ENCODE measurements at regions not wholly inside any gene's neighbourhood (a gene's known extent, or its start where the extent isn't known, plus 50 kb on each side); places are given as distances from the start of the nearest gene placed in this dataset.

- no peaks in the 10 kb centered on the region for H3K9me2 ChIP-seq (replicated peaks; ENCODE audit: control insufficient read depth, low read length)
- no peak overlapping the region for H3K27ac ChIP-seq (ENCODE audit: low read depth, low read length)
- H3K9me3 ChIP-seq (ENCODE audit: control insufficient read depth, insufficient read depth, low read length): no peaks in the 10 kb centered on the region
- H3K79me2 ChIP-seq (ENCODE audit: control insufficient read depth, low read length): no peaks in the 10 kb centered on the region
- H3F3A ChIP-seq (ENCODE audit: control insufficient read depth, insufficient read depth): no peaks in the 10 kb centered on the region
- H3K36me3 ChIP-seq (ENCODE audit: control insufficient read depth, low read length): no peaks in the 10 kb centered on the region
- H4K20me1 ChIP-seq (ENCODE audit: control insufficient read depth, insufficient read depth, low read depth, low read length): no peaks in the 10 kb centered on the region
- TF ChIP-seq EZH2phosphoT487 (IDR thresholded peaks at IDR 0.05; ENCODE audit: borderline replicate concordance, low read length): no peak
- TF ChIP-seq, protein P1, sequence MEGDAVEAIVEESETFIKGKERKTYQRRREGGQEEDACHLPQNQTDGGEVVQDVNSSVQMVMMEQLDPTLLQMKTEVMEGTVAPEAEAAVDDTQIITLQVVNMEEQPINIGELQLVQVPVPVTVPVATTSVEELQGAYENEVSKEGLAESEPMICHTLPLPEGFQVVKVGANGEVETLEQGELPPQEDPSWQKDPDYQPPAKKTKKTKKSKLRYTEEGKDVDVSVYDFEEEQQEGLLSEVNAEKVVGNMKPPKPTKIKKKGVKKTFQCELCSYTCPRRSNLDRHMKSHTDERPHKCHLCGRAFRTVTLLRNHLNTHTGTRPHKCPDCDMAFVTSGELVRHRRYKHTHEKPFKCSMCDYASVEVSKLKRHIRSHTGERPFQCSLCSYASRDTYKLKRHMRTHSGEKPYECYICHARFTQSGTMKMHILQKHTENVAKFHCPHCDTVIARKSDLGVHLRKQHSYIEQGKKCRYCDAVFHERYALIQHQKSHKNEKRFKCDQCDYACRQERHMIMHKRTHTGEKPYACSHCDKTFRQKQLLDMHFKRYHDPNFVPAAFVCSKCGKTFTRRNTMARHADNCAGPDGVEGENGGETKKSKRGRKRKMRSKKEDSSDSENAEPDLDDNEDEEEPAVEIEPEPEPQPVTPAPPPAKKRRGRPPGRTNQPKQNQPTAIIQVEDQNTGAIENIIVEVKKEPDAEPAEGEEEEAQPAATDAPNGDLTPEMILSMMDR (IDR thresholded peaks at IDR 0.05; ENCODE audit: low read depth, low read length, poor library complexity, severe bottlenecking): no peak
- no peak overlapping the region for H3K4me2 ChIP-seq (ENCODE audit: low read length)
- no peaks in the 10 kb centered on the region for H3K27me3 ChIP-seq (ENCODE audit: control insufficient read depth, low read length)
- H3K4me3 ChIP-seq (ENCODE audit: low read length): no peak overlapping the region
- H3K4me1 ChIP-seq (ENCODE audit: control insufficient read depth, low read length): no peaks in the 10 kb centered on the region
Measured at GRCh38 chr22:25484521-25485315, 79.8 kb upstream of the GRK3 start.

DNA sequence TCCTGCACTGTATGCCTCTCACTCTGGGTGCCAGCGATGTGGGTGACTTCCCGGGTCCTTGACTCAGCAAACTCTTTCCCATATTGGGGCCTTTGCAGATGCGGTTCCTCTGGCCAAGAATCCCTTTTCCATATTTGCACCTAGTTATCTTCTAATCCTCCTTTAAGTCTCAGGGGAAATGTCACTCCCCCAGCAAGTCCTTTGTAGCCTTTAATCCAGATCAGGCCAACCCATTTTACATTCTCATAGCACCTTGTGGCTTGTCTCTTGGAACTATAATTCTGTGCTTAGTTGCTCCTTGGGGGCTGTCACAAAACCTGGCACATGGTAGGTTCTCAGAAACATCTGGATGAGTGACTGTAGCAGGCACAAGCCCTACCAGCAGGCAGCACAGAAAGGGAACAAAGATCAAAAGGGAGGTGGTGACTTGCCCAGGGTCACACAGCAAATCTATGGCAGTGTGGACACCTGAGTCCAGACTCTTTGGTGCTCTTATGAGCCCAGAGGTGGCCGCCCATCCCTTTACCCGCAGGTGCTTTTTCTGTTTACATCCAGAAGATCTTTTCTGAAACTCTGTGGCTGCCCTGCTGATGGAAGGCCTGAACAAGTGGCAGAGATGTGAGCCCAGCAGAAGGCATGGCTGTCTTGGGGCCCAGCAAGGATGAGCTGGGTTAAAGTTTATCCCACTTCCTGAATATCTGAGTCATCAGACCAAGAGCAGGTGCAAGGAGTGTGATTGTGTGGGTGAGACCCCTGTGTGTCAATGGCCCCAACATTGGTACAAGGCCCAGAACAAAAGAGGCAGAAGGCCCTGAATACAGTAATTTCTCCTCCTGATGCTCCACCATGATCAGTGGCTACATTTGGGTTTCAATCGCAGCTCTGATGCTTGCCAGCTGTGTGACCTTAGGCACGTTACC lies 78.6 kb upstream of the GRK3 start:
- no peaks in the 10 kb centered on the region for H3K27me3 ChIP-seq (ENCODE audit: control insufficient read depth, low read length)

GRCh38 chr22:25487508-25487907 lies 77.0 kb upstream of the GRK3 start:
- no peak overlapping the region for H3K4me2 ChIP-seq (ENCODE audit: low read length)
- H3K4me3 ChIP-seq (ENCODE audit: low read length): no peak overlapping the region
- H3K79me2 ChIP-seq (ENCODE audit: control insufficient read depth, low read length): no peaks in the 10 kb centered on the region
- no peak for TF ChIP-seq EZH2phosphoT487 (IDR thresholded peaks at IDR 0.05; ENCODE audit: borderline replicate concordance, low read length)
- TF ChIP-seq, protein P1 (IDR thresholded peaks at IDR 0.05; ENCODE audit: low read depth, low read length, poor library complexity, severe bottlenecking): no peak
- H3K4me1 ChIP-seq (ENCODE audit: control insufficient read depth, low read length): no peaks in the 10 kb centered on the region
- H3K27ac ChIP-seq (ENCODE audit: low read depth, low read length): no peak overlapping the region
- H3K9me3 ChIP-seq (ENCODE audit: control insufficient read depth, insufficient read depth, low read length): no peaks in the 10 kb centered on the region
- H3K27me3 ChIP-seq (ENCODE audit: control insufficient read depth, low read length): no peaks in the 10 kb centered on the region
- no peaks in the 10 kb centered on the region for H3F3A ChIP-seq (ENCODE audit: control insufficient read depth, insufficient read depth)
- H3K36me3 ChIP-seq (ENCODE audit: control insufficient read depth, low read length): no peaks in the 10 kb centered on the region
- H4K20me1 ChIP-seq (ENCODE audit: control insufficient read depth, insufficient read depth, low read depth, low read length): no peaks in the 10 kb centered on the region
- H3K9me2 ChIP-seq (replicated peaks; ENCODE audit: control insufficient read depth, low read length): no peaks in the 10 kb centered on the region

More for the DNA sequence above, 78.6 kb upstream of the GRK3 start:
- H3K9me3 ChIP-seq (ENCODE audit: control insufficient read depth, insufficient read depth, low read length): no peaks in the 10 kb centered on the region
- H3K4me1 ChIP-seq (ENCODE audit: control insufficient read depth, low read length): no peaks in the 10 kb centered on the region
- H3K36me3 ChIP-seq (ENCODE audit: control insufficient read depth, low read length): no peaks in the 10 kb centered on the region
- no peak overlapping the region for H3K4me2 ChIP-seq (ENCODE audit: low read length)
- H3F3A ChIP-seq (ENCODE audit: control insufficient read depth, insufficient read depth): no peaks in the 10 kb centered on the region
- H4K20me1 ChIP-seq (ENCODE audit: control insufficient read depth, insufficient read depth, low read depth, low read length): no peaks in the 10 kb centered on the region
- H3K79me2 ChIP-seq (ENCODE audit: control insufficient read depth, low read length): no peaks in the 10 kb centered on the region
- no peak overlapping the region for H3K27ac ChIP-seq (ENCODE audit: low read depth, low read length)
- no peak for TF ChIP-seq EZH2phosphoT487 (IDR thresholded peaks at IDR 0.05; ENCODE audit: borderline replicate concordance, low read length)
- TF ChIP-seq, protein P1 (IDR thresholded peaks at IDR 0.05; ENCODE audit: low read depth, low read length, poor library complexity, severe bottlenecking): no peak
- no peaks in the 10 kb centered on the region for H3K9me2 ChIP-seq (replicated peaks; ENCODE audit: control insufficient read depth, low read length)
- H3K4me3 ChIP-seq (ENCODE audit: low read length): no peak overlapping the region
